ENCODE measurements at regions not wholly inside any gene's neighbourhood (a gene's known extent, or its start where the extent isn't known, plus 50 kb on each side); places are given as distances from the start of the nearest gene placed in this dataset.

- TF ChIP-seq, protein P1, sequence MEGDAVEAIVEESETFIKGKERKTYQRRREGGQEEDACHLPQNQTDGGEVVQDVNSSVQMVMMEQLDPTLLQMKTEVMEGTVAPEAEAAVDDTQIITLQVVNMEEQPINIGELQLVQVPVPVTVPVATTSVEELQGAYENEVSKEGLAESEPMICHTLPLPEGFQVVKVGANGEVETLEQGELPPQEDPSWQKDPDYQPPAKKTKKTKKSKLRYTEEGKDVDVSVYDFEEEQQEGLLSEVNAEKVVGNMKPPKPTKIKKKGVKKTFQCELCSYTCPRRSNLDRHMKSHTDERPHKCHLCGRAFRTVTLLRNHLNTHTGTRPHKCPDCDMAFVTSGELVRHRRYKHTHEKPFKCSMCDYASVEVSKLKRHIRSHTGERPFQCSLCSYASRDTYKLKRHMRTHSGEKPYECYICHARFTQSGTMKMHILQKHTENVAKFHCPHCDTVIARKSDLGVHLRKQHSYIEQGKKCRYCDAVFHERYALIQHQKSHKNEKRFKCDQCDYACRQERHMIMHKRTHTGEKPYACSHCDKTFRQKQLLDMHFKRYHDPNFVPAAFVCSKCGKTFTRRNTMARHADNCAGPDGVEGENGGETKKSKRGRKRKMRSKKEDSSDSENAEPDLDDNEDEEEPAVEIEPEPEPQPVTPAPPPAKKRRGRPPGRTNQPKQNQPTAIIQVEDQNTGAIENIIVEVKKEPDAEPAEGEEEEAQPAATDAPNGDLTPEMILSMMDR (IDR thresholded peaks at IDR 0.05): no peak
- no peak for TF ChIP-seq POLR2A (IDR thresholded peaks at IDR 0.05)
These were observed 55.5 kb downstream of the RASSF10 start for GRCh38 chr11:13064593-13064992.

Measured in prostate gland (tissue), 2 donors.